HG03097 (cell line): ENCODE measurements at regions not wholly inside any gene's neighbourhood (a gene's known extent, or its start where the extent isn't known, plus 50 kb on each side); places are given as distances from the start of the nearest gene placed in this dataset.
A peak's percentile ranks its signal among the peaks of the same experiment; 100 is the strongest.

ENCODE experiments used
- ATAC-seq: cut with Tn5 transposase; IDR thresholded peaks from one replicate; pipeline ENCODE4 v1.9.1; 2021; ENCODE audit not compliant: unreplicated experiment, low FRiP score

GRCh38 chrX:40485973-40486372 lies 94.8 kb upstream of the ATP6AP2 start:
- no peak for ATAC-seq

GRCh38 chrX:40485102-40485826 lies 95.5 kb upstream of the ATP6AP2 start:
- no peak for ATAC-seq

GRCh38 chrX:40484408-40485091 lies 96.2 kb upstream of the ATP6AP2 start:
- ATAC-seq: no peak

GRCh38 chrX:40483502-40483901 lies 97.3 kb upstream of the ATP6AP2 start:
- ATAC-seq: no peak

- ATAC-seq: no peak
These were observed 100.9 kb upstream of the ATP6AP2 start for GRCh38 chrX:40479777-40480318.

- no peak for ATAC-seq
These were observed 102.2 kb upstream of the ATP6AP2 start for GRCh38 chrX:40478474-40479065.

GRCh38 chrX:40476958-40477357 lies 103.8 kb upstream of the ATP6AP2 start:
- ATAC-seq: no peak

- ATAC-seq: no peak
These were observed 106.1 kb upstream of the ATP6AP2 start for GRCh38 chrX:40474645-40475044.

GRCh38 chrX:40474205-40474626 lies 106.6 kb upstream of the ATP6AP2 start:
- no peak for ATAC-seq

GRCh38 chrX:40473460-40474204 lies 107.1 kb upstream of the ATP6AP2 start:
- ATAC-seq: no peak

- ATAC-seq: no peak
These were observed 108.7 kb upstream of the ATP6AP2 start for GRCh38 chrX:40471965-40472648.

- ATAC-seq: no peak
These were observed 109.8 kb upstream of the ATP6AP2 start for GRCh38 chrX:40470830-40471429.

GRCh38 chrX:40469316-40469715 lies 111.5 kb upstream of the ATP6AP2 start:
- ATAC-seq: no peak

- peak; percentile 66 for ATAC-seq
These were observed 112.5 kb upstream of the ATP6AP2 start for GRCh38 chrX:40468033-40468846.

- ATAC-seq: no peak
These were observed 113.3 kb upstream of the ATP6AP2 start for GRCh38 chrX:40467454-40467853.

GRCh38 chrX:40465735-40466551 lies 114.8 kb upstream of the ATP6AP2 start:
- no peak for ATAC-seq

GRCh38 chrX:40462795-40463194 lies 118.0 kb upstream of the ATP6AP2 start:
- no peak for ATAC-seq

- no peak for ATAC-seq
These were observed 119.8 kb upstream of the ATP6AP2 start for GRCh38 chrX:40460926-40461325.
